ENCODE measurements at regions not wholly inside any gene's neighbourhood (a gene's known extent, or its start where the extent isn't known, plus 50 kb on each side); places are given as distances from the start of the nearest gene placed in this dataset.

GRCh38 chr15:29529043-29529442 is 259.4 kb upstream of the NSMCE3 start:
- WGBS, result 79% methylated on average over 3 of the region's 3 CpGs
- intact Hi-C loops (cut with DNase I), result no loop called here
- DNase-seq (ENCODE audit: extremely low spot score), result no peak

DNA sequence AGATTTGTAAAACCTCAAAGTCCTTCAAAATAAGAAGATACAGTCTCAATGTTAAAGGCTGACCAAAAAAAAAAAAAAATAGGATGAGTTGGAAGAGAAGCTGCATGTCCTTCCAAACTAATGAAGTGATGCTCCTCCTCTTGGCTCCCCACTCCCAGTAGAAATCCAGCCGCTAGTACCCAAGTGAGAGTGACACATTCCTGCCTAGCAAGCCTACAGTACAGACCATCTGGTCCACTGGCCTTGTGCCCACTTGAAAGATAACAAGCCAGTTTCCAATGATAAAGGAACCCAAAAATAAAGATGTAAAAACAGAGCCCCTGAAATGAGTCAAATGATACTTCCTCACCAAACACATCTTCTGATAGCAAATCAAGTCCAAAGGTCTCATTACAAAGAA is 258.7 kb upstream of the NSMCE3 start:
- no peak for TF ChIP-seq POLR2A (IDR thresholded peaks at IDR 0.05; ENCODE audit: low read depth)
- no peak for TF ChIP-seq POLR2AphosphoS5 (IDR thresholded peaks at IDR 0.05)
- TF ChIP-seq EP300 (IDR thresholded peaks at IDR 0.05), result no peak
- TF ChIP-seq CTCF (IDR thresholded peaks at IDR 0.05), result no peak
- no peak for DNase-seq (ENCODE audit: extremely low spot score)
- Histone ChIP-seq H3K27me3 (no peaks in the 10 kb centered on the region), H3K9me3 (no peaks in the 10 kb centered on the region), H3K27ac (replicated peaks in 1 of 4) (no peak overlapping the region), H3K4me1 (no peaks in the 10 kb centered on the region), H3K4me3 (no peak overlapping the region), H3K36me3 (no peaks in the 10 kb centered on the region)
- intact Hi-C loops (cut with DNase I), result no loop called here
- 56% methylated on average over 1 of the region's 1 CpG for WGBS

More at GRCh38 chr15:29529043-29529442, 259.4 kb upstream of the NSMCE3 start:
- Histone ChIP-seq H3K27me3 (no peaks in the 10 kb centered on the region), H3K36me3 (no peaks in the 10 kb centered on the region), H3K4me3 (no peak overlapping the region), H3K9me3 (no peaks in the 10 kb centered on the region), H3K27ac (replicated peaks in 1 of 4) (no peak overlapping the region), H3K4me1 (no peaks in the 10 kb centered on the region)
- TF ChIP-seq POLR2AphosphoS5 (IDR thresholded peaks at IDR 0.05) (no peak), POLR2A (IDR thresholded peaks at IDR 0.05; ENCODE audit: low read depth) (no peak), CTCF (IDR thresholded peaks at IDR 0.05) (no peak), EP300 (IDR thresholded peaks at IDR 0.05) (no peak)

DNA sequence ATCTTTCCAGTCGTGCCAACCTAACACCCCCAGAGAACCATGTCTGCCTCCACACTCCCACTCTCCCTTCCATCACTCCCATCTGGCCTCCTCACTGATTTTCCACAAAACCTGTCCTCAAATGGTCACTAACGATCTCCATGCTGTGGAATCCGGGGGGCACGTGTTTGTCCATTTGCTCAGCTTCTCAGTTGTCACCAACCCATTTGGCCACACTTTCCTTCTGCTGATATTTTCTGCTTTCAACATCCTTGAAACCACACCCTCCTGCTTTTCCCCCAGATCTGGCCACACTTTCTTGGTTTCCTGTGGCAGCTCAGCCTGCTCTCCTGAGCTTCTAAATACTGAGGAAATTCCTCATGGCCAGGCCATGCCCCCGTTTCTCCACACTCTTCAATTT is 257.2 kb upstream of the NSMCE3 start:
- H3K9me3 ChIP-seq, result no peaks in the 10 kb centered on the region

DNA sequence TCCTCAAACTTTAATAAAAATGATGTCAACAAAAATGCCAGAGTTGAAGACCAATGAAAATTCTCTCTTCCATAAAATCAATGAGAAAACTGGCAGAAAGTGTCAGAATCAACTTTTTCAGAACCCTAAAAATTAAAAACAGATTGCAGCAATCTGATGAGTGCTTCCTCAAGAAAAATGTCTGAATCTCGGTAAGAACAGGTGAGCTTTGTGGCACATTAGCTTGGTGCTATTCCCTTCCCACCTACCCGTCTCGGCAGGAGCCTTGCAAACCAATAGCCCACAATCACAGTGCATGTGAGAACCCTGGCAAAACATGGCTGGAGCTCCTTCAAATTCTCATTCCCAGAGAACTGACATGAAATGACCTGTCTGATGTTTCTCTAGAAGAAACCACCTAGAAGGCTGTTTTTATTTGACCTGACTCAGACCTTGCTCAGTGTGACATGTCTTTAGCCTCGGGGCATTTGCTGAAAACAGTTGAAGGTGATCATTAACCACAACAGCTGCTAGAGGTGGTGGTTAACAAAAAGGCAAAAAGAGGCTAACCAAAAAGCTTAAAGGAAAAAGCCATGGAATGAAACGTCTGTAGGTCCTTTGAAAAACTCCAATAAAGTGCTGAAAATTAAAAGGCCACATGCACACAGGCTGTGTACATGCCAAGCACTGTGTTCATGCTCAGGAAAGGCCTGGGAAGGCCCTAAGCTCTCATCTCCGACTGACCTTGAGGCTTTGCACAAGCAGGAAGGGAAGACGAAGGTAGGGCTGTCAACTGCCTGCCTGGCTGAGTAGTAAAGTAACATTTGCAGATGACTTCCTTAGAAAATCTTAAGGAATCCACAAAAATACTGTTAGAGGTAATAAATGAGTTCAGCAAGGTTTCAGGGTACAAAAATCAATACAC is 253.0 kb upstream of the NSMCE3 start:
- H3K36me3 ChIP-seq, result no peaks in the 10 kb centered on the region
- 62% methylated on average over 7 of the region's 7 CpGs for WGBS
- H3K27me3 ChIP-seq, result no peaks in the 10 kb centered on the region
- no peaks in the 10 kb centered on the region for H3K4me1 ChIP-seq
- no peak for DNase-seq (ENCODE audit: extremely low spot score)
- H3K4me3 ChIP-seq, result no peak overlapping the region
- TF ChIP-seq EP300 (IDR thresholded peaks at IDR 0.05) (no peak), POLR2A (IDR thresholded peaks at IDR 0.05; ENCODE audit: low read depth) (no peak), CTCF (IDR thresholded peaks at IDR 0.05) (no peak), POLR2AphosphoS5 (IDR thresholded peaks at IDR 0.05) (no peak)
- intact Hi-C loops (cut with DNase I), result no loop called here
- no peak overlapping the region for H3K27ac ChIP-seq (replicated peaks in 1 of 4)
- peaks cover 0 to 9% (median 4%) of the 10 kb centered on the region in 4 donors for H3K9me3 ChIP-seq

More for the DNA sequence above, 257.2 kb upstream of the NSMCE3 start:
- 52% methylated on average over 5 of the region's 5 CpGs for WGBS
- Histone ChIP-seq H3K27ac (replicated peaks in 1 of 4) (no peak overlapping the region), H3K36me3 (no peaks in the 10 kb centered on the region), H3K4me1 (no peaks in the 10 kb centered on the region), H3K4me3 (no peak overlapping the region), H3K27me3 (no peaks in the 10 kb centered on the region)
- intact Hi-C loops (cut with DNase I), result no loop called here
- TF ChIP-seq POLR2A (IDR thresholded peaks at IDR 0.05; ENCODE audit: low read depth), result no peak
- no peak for TF ChIP-seq CTCF (IDR thresholded peaks at IDR 0.05)
- no peak for TF ChIP-seq EP300 (IDR thresholded peaks at IDR 0.05)
- no peak for TF ChIP-seq POLR2AphosphoS5 (IDR thresholded peaks at IDR 0.05)
- no peak for DNase-seq (ENCODE audit: extremely low spot score)
